ENCODE measurements at regions not wholly inside any gene's neighbourhood (a gene's known extent, or its start where the extent isn't known, plus 50 kb on each side); places are given as distances from the start of the nearest gene placed in this dataset.

- no peak overlapping the region for H2AFZ ChIP-seq (ENCODE audit: low read depth, low read length)
- H3K9me3 ChIP-seq (ENCODE audit: low read length) = no peaks in the 10 kb centered on the region
- no peaks in the 10 kb centered on the region for H3K27me3 ChIP-seq (ENCODE audit: insufficient read depth, low read length)
- H3K4me3 ChIP-seq (ENCODE audit: low read length) = no peak overlapping the region
- H3K4me1 ChIP-seq (ENCODE audit: insufficient read depth, low read length) = no peaks in the 10 kb centered on the region
- no peaks in the 10 kb centered on the region for H3K36me3 ChIP-seq (ENCODE audit: insufficient read depth, low read length)
Observed at GRCh38 chr5:143662020-143662419, 149.9 kb upstream of the HMHB1 start.

- Histone ChIP-seq H3K9me3 (ENCODE audit: low read length) (no peaks in the 10 kb centered on the region), H3K4me1 (ENCODE audit: insufficient read depth, low read length) (no peaks in the 10 kb centered on the region), H3K4me3 (ENCODE audit: low read length) (no peak overlapping the region), H3K36me3 (ENCODE audit: insufficient read depth, low read length) (no peaks in the 10 kb centered on the region), H3K27me3 (ENCODE audit: insufficient read depth, low read length) (no peaks in the 10 kb centered on the region), H2AFZ (ENCODE audit: low read depth, low read length) (no peak overlapping the region)
Observed at GRCh38 chr5:143660625-143661024, 151.3 kb upstream of the HMHB1 start.

GRCh38 chr5:143659599-143660238 is 152.2 kb upstream of the HMHB1 start:
- Histone ChIP-seq H3K36me3 (ENCODE audit: insufficient read depth, low read length) (no peaks in the 10 kb centered on the region), H3K4me1 (ENCODE audit: insufficient read depth, low read length) (no peaks in the 10 kb centered on the region), H2AFZ (ENCODE audit: low read depth, low read length) (no peak overlapping the region), H3K27me3 (ENCODE audit: insufficient read depth, low read length) (no peaks in the 10 kb centered on the region), H3K4me3 (ENCODE audit: low read length) (no peak overlapping the region), H3K9me3 (ENCODE audit: low read length) (no peaks in the 10 kb centered on the region)

GRCh38 chr5:143658956-143659355 is 153.0 kb upstream of the HMHB1 start:
- no peaks in the 10 kb centered on the region for H3K36me3 ChIP-seq (ENCODE audit: insufficient read depth, low read length)
- H2AFZ ChIP-seq (ENCODE audit: low read depth, low read length) = no peak overlapping the region
- H3K9me3 ChIP-seq (ENCODE audit: low read length) = no peaks in the 10 kb centered on the region
- H3K4me1 ChIP-seq (ENCODE audit: insufficient read depth, low read length) = no peaks in the 10 kb centered on the region
- H3K27me3 ChIP-seq (ENCODE audit: insufficient read depth, low read length) = no peaks in the 10 kb centered on the region
- no peak overlapping the region for H3K4me3 ChIP-seq (ENCODE audit: low read length)

GRCh38 chr5:143657647-143658285 is 154.2 kb upstream of the HMHB1 start:
- Histone ChIP-seq H3K4me1 (ENCODE audit: insufficient read depth, low read length) (no peaks in the 10 kb centered on the region), H3K27me3 (ENCODE audit: insufficient read depth, low read length) (no peaks in the 10 kb centered on the region), H3K4me3 (ENCODE audit: low read length) (no peak overlapping the region), H2AFZ (ENCODE audit: low read depth, low read length) (no peak overlapping the region), H3K9me3 (ENCODE audit: low read length) (no peaks in the 10 kb centered on the region), H3K36me3 (ENCODE audit: insufficient read depth, low read length) (no peaks in the 10 kb centered on the region)

GRCh38 chr5:143653766-143654282 is 158.1 kb upstream of the HMHB1 start:
- Histone ChIP-seq H3K36me3 (ENCODE audit: insufficient read depth, low read length) (no peaks in the 10 kb centered on the region), H3K4me3 (ENCODE audit: low read length) (no peak overlapping the region), H3K9me3 (ENCODE audit: low read length) (no peaks in the 10 kb centered on the region), H2AFZ (ENCODE audit: low read depth, low read length) (no peak overlapping the region), H3K27me3 (ENCODE audit: insufficient read depth, low read length) (no peaks in the 10 kb centered on the region), H3K4me1 (ENCODE audit: insufficient read depth, low read length) (no peaks in the 10 kb centered on the region)

GRCh38 chr5:143653256-143653655 is 158.7 kb upstream of the HMHB1 start:
- H3K4me3 ChIP-seq (ENCODE audit: low read length) = no peak overlapping the region
- no peaks in the 10 kb centered on the region for H3K36me3 ChIP-seq (ENCODE audit: insufficient read depth, low read length)
- no peaks in the 10 kb centered on the region for H3K9me3 ChIP-seq (ENCODE audit: low read length)
- no peaks in the 10 kb centered on the region for H3K4me1 ChIP-seq (ENCODE audit: insufficient read depth, low read length)
- H3K27me3 ChIP-seq (ENCODE audit: insufficient read depth, low read length) = no peaks in the 10 kb centered on the region
- H2AFZ ChIP-seq (ENCODE audit: low read depth, low read length) = no peak overlapping the region

GRCh38 chr5:143652108-143652700 is 159.8 kb upstream of the HMHB1 start:
- H2AFZ ChIP-seq (ENCODE audit: low read depth, low read length) = no peak overlapping the region
- H3K4me3 ChIP-seq (ENCODE audit: low read length) = no peak overlapping the region
- H3K27me3 ChIP-seq (ENCODE audit: insufficient read depth, low read length) = no peaks in the 10 kb centered on the region
- H3K9me3 ChIP-seq (ENCODE audit: low read length) = no peaks in the 10 kb centered on the region
- no peaks in the 10 kb centered on the region for H3K4me1 ChIP-seq (ENCODE audit: insufficient read depth, low read length)
- no peaks in the 10 kb centered on the region for H3K36me3 ChIP-seq (ENCODE audit: insufficient read depth, low read length)

GRCh38 chr5:143649937-143650621 is 161.9 kb upstream of the HMHB1 start:
- no peaks in the 10 kb centered on the region for H3K36me3 ChIP-seq (ENCODE audit: insufficient read depth, low read length)
- no peaks in the 10 kb centered on the region for H3K4me1 ChIP-seq (ENCODE audit: insufficient read depth, low read length)
- no peaks in the 10 kb centered on the region for H3K9me3 ChIP-seq (ENCODE audit: low read length)
- H2AFZ ChIP-seq (ENCODE audit: low read depth, low read length) = no peak overlapping the region
- no peaks in the 10 kb centered on the region for H3K27me3 ChIP-seq (ENCODE audit: insufficient read depth, low read length)
- no peak overlapping the region for H3K4me3 ChIP-seq (ENCODE audit: low read length)

- no peaks in the 10 kb centered on the region for H3K27me3 ChIP-seq (ENCODE audit: insufficient read depth, low read length)
- H3K4me3 ChIP-seq (ENCODE audit: low read length) = no peak overlapping the region
- no peak overlapping the region for H2AFZ ChIP-seq (ENCODE audit: low read depth, low read length)
- no peaks in the 10 kb centered on the region for H3K9me3 ChIP-seq (ENCODE audit: low read length)
- H3K4me1 ChIP-seq (ENCODE audit: insufficient read depth, low read length) = no peaks in the 10 kb centered on the region
- no peaks in the 10 kb centered on the region for H3K36me3 ChIP-seq (ENCODE audit: insufficient read depth, low read length)
Observed at GRCh38 chr5:143648696-143649095, 163.3 kb upstream of the HMHB1 start.

- Histone ChIP-seq H3K4me3 (ENCODE audit: low read length) (no peak overlapping the region), H3K9me3 (ENCODE audit: low read length) (no peaks in the 10 kb centered on the region), H3K36me3 (ENCODE audit: insufficient read depth, low read length) (no peaks in the 10 kb centered on the region), H3K4me1 (ENCODE audit: insufficient read depth, low read length) (no peaks in the 10 kb centered on the region), H2AFZ (ENCODE audit: low read depth, low read length) (no peak overlapping the region), H3K27me3 (ENCODE audit: insufficient read depth, low read length) (no peaks in the 10 kb centered on the region)
Observed at GRCh38 chr5:143646961-143647360, 165.0 kb upstream of the HMHB1 start.

- no peaks in the 10 kb centered on the region for H3K4me1 ChIP-seq (ENCODE audit: insufficient read depth, low read length)
- no peaks in the 10 kb centered on the region for H3K9me3 ChIP-seq (ENCODE audit: low read length)
- H3K4me3 ChIP-seq (ENCODE audit: low read length) = no peak overlapping the region
- H3K27me3 ChIP-seq (ENCODE audit: insufficient read depth, low read length) = no peaks in the 10 kb centered on the region
- H2AFZ ChIP-seq (ENCODE audit: low read depth, low read length) = no peak overlapping the region
- H3K36me3 ChIP-seq (ENCODE audit: insufficient read depth, low read length) = no peaks in the 10 kb centered on the region
Observed at GRCh38 chr5:143645356-143645755, 166.6 kb upstream of the HMHB1 start.

GRCh38 chr5:143644727-143645126 is 167.2 kb upstream of the HMHB1 start:
- no peaks in the 10 kb centered on the region for H3K4me1 ChIP-seq (ENCODE audit: insufficient read depth, low read length)
- H3K27me3 ChIP-seq (ENCODE audit: insufficient read depth, low read length) = no peaks in the 10 kb centered on the region
- no peaks in the 10 kb centered on the region for H3K36me3 ChIP-seq (ENCODE audit: insufficient read depth, low read length)
- H3K4me3 ChIP-seq (ENCODE audit: low read length) = no peak overlapping the region
- no peak overlapping the region for H2AFZ ChIP-seq (ENCODE audit: low read depth, low read length)
- no peaks in the 10 kb centered on the region for H3K9me3 ChIP-seq (ENCODE audit: low read length)

Data from neuron (in vitro differentiated cells).